Sigmoid colon (tissue), 4 donors: ENCODE measurements at regions not wholly inside any gene's neighbourhood (a gene's known extent, or its start where the extent isn't known, plus 50 kb on each side); places are given as distances from the start of the nearest gene placed in this dataset.

Experiments
- CTCF ChIP-seq, 4 experiments: fragments of 450-650 bp in 3 of 4; fragments of 200-600 bp in 1 of 4; IDR thresholded peaks; one replicate each; pipeline ENCODE4 v1.5.1; 2016 to 2019; ENCODE audit warnings: antibody characterized with exemption in 4 of 4, mild to moderate bottlenecking in 3 of 4, moderate library complexity in 2 of 4
- EP300 ChIP-seq, 4 donors: sonication (generic); formaldehyde crosslinking; IDR thresholded peaks; one replicate each; pipeline ENCODE4 v1.6.1; 2017; ENCODE audit warnings: antibody characterized with exemption in 4 of 4

- TF ChIP-seq CTCF (IDR thresholded peaks at IDR 0.05) = no peak
- no peak for TF ChIP-seq EP300 (IDR thresholded peaks at IDR 0.05)
These were observed 239.7 kb upstream of the SEMA3D start for GRCh38 chr7:85426487-85426960.
